ENCODE measurements at regions not wholly inside any gene's neighbourhood (a gene's known extent, or its start where the extent isn't known, plus 50 kb on each side); places are given as distances from the start of the nearest gene placed in this dataset.
"Not testable (repeated sequence)": the region's sequence is repeated elsewhere in the genome, so short reads cannot be mapped to it uniquely, and the experiment has no call there.

GRCh38 chr13:24617256-24618010, 62.8 kb upstream of the ATP12A start:
- Mint-ChIP-seq H3K27me3 (ENCODE audit: low read depth in 2 of 2) (no peaks in the 10 kb centered on the region), H3K4me1 (peaks cover 45 to 50% of the 10 kb centered on the region in 2 donors), H3K36me3 (no peaks in the 10 kb centered on the region), H3K9me3 (no peaks in the 10 kb centered on the region), H3K4me3 (peak overlapping the region; percentile 56), H3K27ac (peak overlapping the region; percentile 98)
- H3K27me3 ChIP-seq (ENCODE audit: control insufficient read depth, insufficient read depth, low read length), result no peaks in the 10 kb centered on the region
- no peaks in the 10 kb centered on the region for H3K36me3 ChIP-seq (ENCODE audit: control insufficient read depth, insufficient read depth, low read length)
- H3K9me3 ChIP-seq (ENCODE audit: control insufficient read depth, insufficient read depth, low read length), result no peaks in the 10 kb centered on the region
- H3K27ac ChIP-seq (ENCODE audit: low read length), result peak overlapping the region; percentile 92
- ATAC-seq (no peak), DNase-seq (no peak)
- WGBS (ENCODE audit: insufficient coverage), result 95% methylated on average over 12 of the region's 12 CpGs
- TF ChIP-seq CTCF (IDR thresholded peaks at IDR 0.05), result no peak
- no peak overlapping the region for H3K4me3 ChIP-seq (ENCODE audit: low read length)
- intact Hi-C loops (cut with micrococcal nuclease), result loop anchor here (1.0 to 5.0 kb wide), 6 partner anchors 9 to 365 kb away; partner anchors contain the start of genes ATP12A and PARP4
- peaks cover 64% of the 10 kb centered on the region for H3K4me1 ChIP-seq (ENCODE audit: control insufficient read depth, insufficient read depth, low read length)

- H3K4me3 ChIP-seq (ENCODE audit: low read length), result no peak overlapping the region
- DNase-seq, result peak; percentile 79 to 89
- H3K27ac ChIP-seq (ENCODE audit: low read length), result peak overlapping the region; percentile 92
- TF ChIP-seq CTCF (IDR thresholded peaks at IDR 0.05), result no peak
- ATAC-seq, result peak; percentile 79 to 91 (median 85)
- H3K4me3 Mint-ChIP-seq, result peak overlapping the region; percentile 56
- no peaks in the 10 kb centered on the region for H3K27me3 Mint-ChIP-seq (ENCODE audit: low read depth in 2 of 2)
- no peaks in the 10 kb centered on the region for H3K27me3 ChIP-seq (ENCODE audit: control insufficient read depth, insufficient read depth, low read length)
- peaks cover 45 to 53% of the 10 kb centered on the region in 2 donors for H3K4me1 Mint-ChIP-seq
- intact Hi-C loops (cut with micrococcal nuclease), result loop anchor here (1.0 to 5.0 kb wide), 6 partner anchors 8 to 366 kb away; partner anchors contain the start of genes ATP12A and PARP4
- H3K36me3 ChIP-seq (ENCODE audit: control insufficient read depth, insufficient read depth, low read length), result no peaks in the 10 kb centered on the region
- peaks cover 72% of the 10 kb centered on the region for H3K4me1 ChIP-seq (ENCODE audit: control insufficient read depth, insufficient read depth, low read length)
- no peaks in the 10 kb centered on the region for H3K36me3 Mint-ChIP-seq
- no peaks in the 10 kb centered on the region for H3K9me3 ChIP-seq (ENCODE audit: control insufficient read depth, insufficient read depth, low read length)
- WGBS (ENCODE audit: insufficient coverage), result 16% methylated on average over 15 of the region's 15 CpGs
- H3K27ac Mint-ChIP-seq, result peak overlapping the region; percentile 98
- H3K9me3 Mint-ChIP-seq, result no peaks in the 10 kb centered on the region
These were observed 61.9 kb upstream of the ATP12A start for GRCh38 chr13:24618011-24618955.

- Mint-ChIP-seq H3K27ac (peak overlapping the region; percentile 98), H3K4me3 (peak overlapping the region; percentile 62), H3K4me1 (peaks cover 46 to 59% of the 10 kb centered on the region in 2 donors), H3K27me3 (ENCODE audit: low read depth in 2 of 2) (no peaks in the 10 kb centered on the region), H3K36me3 (no peaks in the 10 kb centered on the region), H3K9me3 (no peaks in the 10 kb centered on the region)
- H3K27me3 ChIP-seq (ENCODE audit: control insufficient read depth, insufficient read depth, low read length), result no peaks in the 10 kb centered on the region
- no peaks in the 10 kb centered on the region for H3K9me3 ChIP-seq (ENCODE audit: control insufficient read depth, insufficient read depth, low read length)
- no peak overlapping the region for H3K4me3 ChIP-seq (ENCODE audit: low read length)
- H3K27ac ChIP-seq (ENCODE audit: low read length), result peak overlapping the region; percentile 92
- peaks cover 78% of the 10 kb centered on the region for H3K4me1 ChIP-seq (ENCODE audit: control insufficient read depth, insufficient read depth, low read length)
- intact Hi-C loops (cut with micrococcal nuclease), result loop anchor here (2.0 to 5.0 kb wide), 3 partner anchors 63 to 367 kb away; partner anchors contain the start of gene ATP12A
- ATAC-seq (no peak), DNase-seq (peak in 1 of 2 donors; percentile 17)
- WGBS (ENCODE audit: insufficient coverage), result 83% methylated on average over 6 of the region's 7 CpGs
- TF ChIP-seq CTCF (IDR thresholded peaks at IDR 0.05), result no peak
- H3K36me3 ChIP-seq (ENCODE audit: control insufficient read depth, insufficient read depth, low read length), result no peaks in the 10 kb centered on the region
These were observed 60.9 kb upstream of the ATP12A start for GRCh38 chr13:24619282-24619681.

- H3K9me3 Mint-ChIP-seq; H3K27me3 Mint-ChIP-seq (ENCODE audit: low read depth in 2 of 2); H3K27me3 ChIP-seq (ENCODE audit: control insufficient read depth, insufficient read depth, low read length); H3K27ac ChIP-seq (ENCODE audit: low read length); intact Hi-C loops (cut with micrococcal nuclease); H3K36me3 Mint-ChIP-seq; ATAC-seq; DNase-seq; H3K4me3 ChIP-seq (ENCODE audit: low read length); H3K36me3 ChIP-seq (ENCODE audit: control insufficient read depth, insufficient read depth, low read length); H3K9me3 ChIP-seq (ENCODE audit: control insufficient read depth, insufficient read depth, low read length): not testable (repeated sequence)
- Mint-ChIP-seq H3K4me3 (peak overlapping the region; percentile 40), H3K4me1 (peaks cover 59 to 71% of the 10 kb centered on the region in 2 donors), H3K27ac (peak overlapping the region; percentile 69 to 71)
- WGBS (ENCODE audit: insufficient coverage), result 79% methylated on average over 8 of the region's 8 CpGs
- H3K4me1 ChIP-seq (ENCODE audit: control insufficient read depth, insufficient read depth, low read length), result peaks cover 89% of the 10 kb centered on the region
These were observed 57.6 kb upstream of the ATP12A start for GRCh38 chr13:24622481-24623148.

Data from natural killer cell (primary cell).